8988T (cell line): ENCODE measurements at regions not wholly inside any gene's neighbourhood (a gene's known extent, or its start where the extent isn't known, plus 50 kb on each side); places are given as distances from the start of the nearest gene placed in this dataset.
"Not testable (repeated sequence)": the region's sequence is repeated elsewhere in the genome, so short reads cannot be mapped to it uniquely, and the experiment has no call there.

ENCODE experiments used
- DNase-seq: peaks from one replicate; pipeline ENCODE4 v3.0.0; 2011

DNA sequence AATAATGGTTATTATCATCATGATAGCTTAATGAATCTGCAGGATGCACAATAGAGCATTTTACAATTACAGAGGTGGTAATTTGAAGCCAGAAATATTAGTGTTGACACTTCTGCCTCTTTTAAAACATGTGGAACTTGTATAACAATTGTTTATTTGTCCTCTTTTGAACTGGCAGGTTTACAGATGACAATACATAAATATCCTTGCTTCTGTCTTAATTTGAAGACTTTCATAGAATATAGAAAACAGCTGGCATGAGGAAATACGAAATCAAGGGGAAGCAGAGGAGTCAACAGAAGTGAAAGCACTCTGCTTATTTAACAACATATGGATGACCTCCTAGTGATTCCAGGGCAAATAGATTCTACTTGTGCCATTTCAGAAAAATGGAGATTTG lies 270.5 kb upstream of the SGO1 start:
- no peak for DNase-seq

- no peak for DNase-seq
Measured at GRCh38 chr3:20451170-20451569, 265.2 kb upstream of the SGO1 start.

GRCh38 chr3:20450611-20451010 lies 264.6 kb upstream of the SGO1 start:
- no peak for DNase-seq

DNA sequence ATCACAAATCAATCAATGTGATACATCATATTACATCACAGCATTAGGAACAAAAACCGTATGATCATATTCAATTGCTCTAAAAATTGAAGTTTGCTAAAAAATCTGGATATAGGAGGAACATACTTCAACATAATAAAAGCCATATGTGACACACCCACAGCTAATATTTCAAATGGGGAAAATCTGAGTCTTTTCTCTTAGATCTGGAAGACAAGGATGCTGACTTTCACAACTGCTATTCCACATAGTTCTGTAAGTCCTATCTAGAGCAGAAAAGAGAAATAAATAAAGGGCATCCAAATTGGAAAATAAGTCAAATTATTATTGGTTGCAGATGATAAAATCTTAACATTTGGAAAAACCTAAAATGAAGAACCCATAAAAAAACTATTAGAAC lies 256.8 kb upstream of the SGO1 start:
- DNase-seq = no peak

DNA sequence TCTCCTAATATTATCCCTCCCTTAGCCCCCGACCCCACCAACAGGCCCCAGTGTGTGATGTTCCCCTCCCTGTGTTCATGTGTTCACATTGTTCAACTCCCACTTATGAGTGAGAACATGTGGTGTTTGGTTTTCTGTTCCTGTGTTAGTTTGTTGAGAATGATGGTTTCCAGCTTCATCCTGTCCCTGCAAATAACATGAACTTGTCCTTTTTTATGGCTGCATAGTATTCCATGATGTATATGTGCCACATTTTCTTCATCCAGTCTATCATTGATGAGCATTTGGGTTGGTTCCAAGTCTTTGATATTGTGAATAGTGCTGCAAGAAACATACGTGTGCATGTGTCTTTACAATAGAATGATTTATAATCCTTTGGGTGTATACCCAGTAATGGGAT lies 241.3 kb upstream of the SGO1 start:
- not testable (repeated sequence) for DNase-seq

DNA sequence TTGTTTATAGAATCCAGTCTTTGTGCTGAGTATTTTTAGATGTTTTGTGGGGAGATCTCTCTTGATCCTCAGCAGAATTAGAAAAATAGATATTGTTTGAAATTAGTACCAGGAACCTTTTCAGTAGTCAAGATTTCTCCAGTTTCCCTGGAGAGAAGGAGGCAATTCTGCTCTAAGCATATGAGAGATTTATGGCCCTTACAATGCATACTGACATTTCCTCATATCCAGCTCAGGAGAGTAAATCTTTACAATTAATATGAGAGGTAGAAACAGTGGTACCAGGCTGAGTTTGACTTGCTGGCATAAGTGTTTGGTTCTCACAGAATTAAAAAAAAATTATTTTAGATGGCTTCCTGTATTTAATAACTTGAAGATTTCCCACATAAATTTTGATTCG lies 239.1 kb upstream of the SGO1 start:
- DNase-seq = no peak

DNA sequence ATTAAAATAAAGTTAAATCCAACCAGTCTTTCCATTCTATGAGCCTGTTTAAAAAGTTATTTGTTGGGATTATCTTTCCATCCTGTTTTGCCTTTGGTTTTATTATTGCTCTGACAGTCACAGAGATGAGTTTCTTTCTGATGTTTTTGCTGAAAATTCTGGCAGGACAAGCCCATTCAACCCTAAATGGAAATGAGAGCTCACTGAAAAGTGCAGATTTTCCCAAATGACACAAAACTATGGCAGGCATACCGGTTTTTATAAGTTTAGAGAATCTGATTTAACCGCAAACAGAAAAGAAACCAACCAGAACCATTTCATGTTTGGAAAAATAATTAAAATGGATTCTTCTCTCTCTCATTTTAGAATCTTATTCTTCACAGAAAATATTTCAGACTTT lies 238.1 kb upstream of the SGO1 start:
- no peak for DNase-seq

GRCh38 chr3:20422391-20422790 lies 236.4 kb upstream of the SGO1 start:
- DNase-seq = no peak

GRCh38 chr3:20417388-20418108 lies 231.5 kb upstream of the SGO1 start:
- DNase-seq = no peak

DNA sequence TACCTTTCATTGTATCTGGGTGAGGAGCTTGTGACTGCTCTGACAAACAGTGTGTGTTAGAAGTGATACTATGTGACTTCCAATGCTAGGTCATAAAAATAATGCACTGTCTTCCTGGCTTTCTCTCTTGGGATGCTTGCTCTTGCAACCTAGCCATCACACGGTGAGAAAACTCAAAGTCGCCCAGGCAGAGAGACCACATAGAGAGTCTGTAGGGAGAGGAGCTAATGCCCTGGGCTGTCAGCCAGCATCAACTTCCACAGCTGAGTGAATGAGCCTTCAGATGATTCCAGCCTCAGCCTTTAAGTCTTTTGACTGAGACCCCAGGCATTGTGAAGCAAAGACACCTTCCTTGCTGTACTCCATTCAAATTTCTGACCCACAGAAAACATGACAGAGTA lies 220.6 kb upstream of the SGO1 start:
- no peak for DNase-seq

- no peak for DNase-seq
Measured at GRCh38 chr3:20405744-20406143, 219.7 kb upstream of the SGO1 start.

- DNase-seq = no peak
Measured at GRCh38 chr3:20405231-20405630, 219.2 kb upstream of the SGO1 start.

GRCh38 chr3:20404741-20405100 lies 218.7 kb upstream of the SGO1 start:
- DNase-seq = no peak

- DNase-seq = no peak
Measured at GRCh38 chr3:20403986-20404740, 218.2 kb upstream of the SGO1 start.

- DNase-seq = no peak
Measured at GRCh38 chr3:20401253-20401652, 215.2 kb upstream of the SGO1 start.

GRCh38 chr3:20400686-20401085 lies 214.7 kb upstream of the SGO1 start:
- no peak for DNase-seq

GRCh38 chr3:20400281-20400680 lies 214.3 kb upstream of the SGO1 start:
- DNase-seq = no peak

DNA sequence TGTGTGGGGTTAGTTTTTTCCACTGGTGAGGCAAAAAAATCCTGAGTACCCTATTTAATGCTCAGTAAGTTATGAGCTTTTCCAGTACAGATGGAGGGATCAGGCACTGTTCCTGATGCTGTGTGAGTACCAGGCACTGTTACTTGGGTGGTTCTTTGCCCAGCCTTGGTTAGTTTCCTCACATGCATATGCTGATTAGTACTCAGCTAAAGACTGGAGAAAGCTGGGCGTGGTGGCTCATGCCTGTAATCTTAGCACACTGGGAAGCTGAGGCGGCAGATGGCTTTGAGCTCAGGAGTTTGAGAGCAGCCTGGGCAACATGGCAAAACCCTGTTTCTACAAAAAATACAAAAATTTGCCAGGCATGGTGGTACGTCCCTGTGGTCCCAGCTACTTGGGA lies 210.3 kb upstream of the SGO1 start:
- no peak for DNase-seq

DNA sequence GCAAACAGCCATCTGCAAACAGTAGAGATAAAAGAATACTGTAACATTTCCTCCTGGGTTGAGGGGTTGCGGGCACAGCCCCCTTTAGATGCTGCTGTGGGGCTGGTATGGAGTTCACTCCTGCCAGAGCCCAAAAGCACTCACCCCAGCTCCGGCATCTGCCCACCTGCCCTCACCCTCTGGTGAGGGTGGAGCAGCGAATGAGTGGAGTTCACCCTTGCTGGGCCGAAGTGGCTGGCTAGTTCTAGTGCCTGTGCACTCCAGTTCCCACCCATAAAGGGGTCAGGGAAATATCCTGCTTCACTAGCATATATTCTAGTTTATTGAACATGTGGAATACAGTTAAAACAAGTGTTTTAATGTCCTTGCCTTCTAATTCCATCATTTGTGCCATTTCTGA lies 209.7 kb upstream of the SGO1 start:
- no peak for DNase-seq

DNA sequence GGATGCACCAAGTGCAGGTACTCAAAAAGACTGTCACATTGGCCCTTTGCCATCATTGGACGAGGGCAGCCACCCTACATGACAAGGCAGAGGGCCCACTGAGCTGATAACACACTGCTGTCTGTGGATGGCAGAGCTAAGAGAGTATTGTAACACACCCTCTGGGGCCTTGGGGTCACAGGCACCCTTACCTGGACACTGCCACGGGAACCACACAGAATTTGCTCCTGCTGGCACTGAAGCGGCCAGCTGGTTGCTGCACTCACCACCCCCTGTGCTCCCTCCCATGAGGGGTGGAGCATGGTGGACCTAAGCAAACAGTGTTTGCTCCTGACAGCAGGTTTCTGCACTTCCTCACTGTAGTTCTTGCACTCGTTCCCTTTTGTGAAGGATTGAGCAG lies 208.2 kb upstream of the SGO1 start:
- no peak for DNase-seq

DNA sequence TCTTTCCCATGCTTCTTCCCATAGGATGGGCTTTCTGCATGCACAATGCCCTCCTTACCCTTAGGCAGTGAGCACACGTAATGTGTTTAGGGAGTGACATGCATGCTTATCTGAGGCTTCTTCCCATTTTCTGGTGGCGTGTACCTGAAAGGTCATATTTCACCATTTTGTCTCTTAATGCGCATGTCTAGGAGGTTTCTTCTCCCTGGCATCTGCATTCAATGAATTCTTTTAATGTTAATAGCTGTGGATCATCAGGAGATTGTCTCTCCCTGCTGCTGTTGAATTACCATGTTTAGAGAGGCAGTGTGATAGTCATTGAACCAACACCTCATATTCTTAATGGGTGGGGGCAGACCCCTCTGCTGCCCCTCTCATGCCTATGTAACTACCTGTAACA lies 205.6 kb upstream of the SGO1 start:
- no peak for DNase-seq

DNA sequence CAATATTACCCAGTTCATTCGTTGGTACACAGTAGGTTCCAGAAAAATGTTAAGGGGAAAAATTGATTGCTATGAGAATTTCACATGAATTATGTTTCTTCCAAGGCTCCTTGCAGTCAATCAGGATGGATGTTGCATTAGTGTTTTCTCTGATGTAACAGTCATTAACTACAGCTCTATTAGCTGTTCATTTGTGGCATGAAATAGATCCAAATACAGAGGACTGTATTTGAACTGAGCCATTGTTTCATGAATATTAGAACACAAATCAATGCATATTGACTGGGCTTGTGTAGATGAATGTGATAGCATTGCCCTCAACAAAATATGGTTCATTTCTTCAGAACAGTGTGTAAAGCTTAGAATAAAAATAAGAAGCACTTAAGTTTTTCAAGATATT lies 203.0 kb upstream of the SGO1 start:
- DNase-seq = no peak

DNA sequence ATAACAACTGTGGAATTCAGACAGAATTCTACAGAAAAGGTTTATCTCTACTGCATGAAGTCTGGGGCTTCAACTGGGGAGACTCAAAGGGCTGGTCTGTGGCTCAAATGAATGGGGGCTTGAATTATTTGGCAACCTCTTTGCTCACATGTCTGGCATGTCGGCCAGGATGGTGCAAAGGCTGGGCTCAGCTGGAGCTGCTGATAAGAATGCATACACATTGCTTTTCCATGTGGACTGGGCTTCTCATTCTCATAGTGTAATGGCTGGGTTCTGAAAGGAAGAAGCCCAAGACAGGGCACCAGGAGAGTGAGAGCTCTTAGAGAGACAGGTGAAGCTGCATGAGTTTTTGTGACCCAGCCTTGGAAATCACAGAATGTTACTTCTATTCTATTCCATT lies 194.3 kb upstream of the SGO1 start:
- DNase-seq = no peak

GRCh38 chr3:20378315-20378714 lies 192.3 kb upstream of the SGO1 start:
- no peak for DNase-seq

DNA sequence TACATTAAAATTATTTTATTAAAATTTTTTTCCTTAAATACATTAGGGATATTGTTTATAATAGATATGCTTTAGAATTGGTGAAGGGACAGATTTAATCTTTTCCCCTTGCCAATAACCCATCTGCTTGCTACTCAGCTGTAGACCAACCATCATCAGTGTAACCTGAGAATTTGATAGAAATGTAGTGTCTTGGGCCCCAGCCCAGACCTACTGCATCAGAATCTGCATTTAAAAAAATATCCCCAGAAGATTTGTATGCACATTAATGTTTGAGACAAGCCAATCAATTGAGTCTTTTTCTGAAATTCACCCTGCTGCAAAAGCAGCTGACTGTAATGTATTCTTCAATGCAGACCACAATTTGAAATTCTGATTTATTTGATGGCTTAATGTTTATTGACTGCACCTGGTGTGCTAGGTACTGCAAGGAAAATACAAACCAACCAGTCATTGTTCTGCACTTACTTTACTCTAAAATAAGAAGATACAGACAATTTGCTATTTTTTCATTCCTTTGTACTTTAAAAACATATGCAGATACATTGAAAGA lies 190.7 kb upstream of the SGO1 start:
- DNase-seq = no peak
